BJ (cell line): ENCODE measurements at regions not wholly inside any gene's neighbourhood (a gene's known extent, or its start where the extent isn't known, plus 50 kb on each side); places are given as distances from the start of the nearest gene placed in this dataset.

Source experiments
- CTCF ChIA-PET: fragments of 350-600 bp; formaldehyde crosslinking; extraction: SDS; loops from one replicate; lab custom pipeline; 2021; ENCODE audit warnings: antibody characterized with exemption, inconsistent platforms; lab: Yijun Ruan, JAX
- POLR2A ChIA-PET: fragments of 300-600 bp; sonication (Branson Sonifier 250); formaldehyde crosslinking; extraction: SDS; loops from one replicate; lab custom pipeline; 2021; ENCODE audit warnings: antibody characterized with exemption; lab: Charles Lee
- DNase-seq: peaks from one replicate; pipeline ENCODE4 v3.0.0-alpha.2; 2011; ENCODE audit warnings: low read depth
- H3K27me3 ChIP-seq: 2 replicates; pipeline ENCODE4 v1.6.0; 2011; ENCODE audit warnings: low read length; ENCODE audit not compliant: control insufficient read depth, insufficient read depth
- H3K36me3 ChIP-seq: 2 replicates; pipeline ENCODE4 v1.5.1; 2011; ENCODE audit warnings: low read length; ENCODE audit not compliant: control insufficient read depth, insufficient read depth
- H3K4me3 ChIP-seq: 2 replicates; pipeline ENCODE4 v1.5.1; 2011; ENCODE audit warnings: low read depth, mild to moderate bottlenecking, control low read depth, low read length
- CTCF ChIP-seq: IDR thresholded peaks from 2 replicates; pipeline ENCODE4 v1.5.1; 2011; ENCODE audit warnings: low read depth, mild to moderate bottlenecking, control low read depth, inconsistent platforms, low read length, moderate library complexity; ENCODE audit not compliant: insufficient read depth

- CTCF ChIA-PET = no interaction called here
- no peak for TF ChIP-seq CTCF
- POLR2A ChIA-PET = no interaction called here
- no peak for DNase-seq
- no peaks in the 10 kb centered on the region for H3K36me3 ChIP-seq
- no peak overlapping the region for H3K4me3 ChIP-seq
- no peaks in the 10 kb centered on the region for H3K27me3 ChIP-seq
Measured at GRCh38 chr9:25224309-25224708, 453.9 kb downstream of the TUSC1 start.

GRCh38 chr9:25212361-25212760, 465.9 kb downstream of the TUSC1 start:
- Histone ChIP-seq H3K4me3 (no peak overlapping the region), H3K36me3 (no peaks in the 10 kb centered on the region), H3K27me3 (no peaks in the 10 kb centered on the region)
- no peak for TF ChIP-seq CTCF
- CTCF ChIA-PET = no interaction called here
- POLR2A ChIA-PET = no interaction called here
- DNase-seq = no peak

- TF ChIP-seq CTCF = no peak
- Histone ChIP-seq H3K4me3 (no peak overlapping the region), H3K36me3 (no peaks in the 10 kb centered on the region), H3K27me3 (no peaks in the 10 kb centered on the region)
- ChIA-PET CTCF (no interaction called here), POLR2A (no interaction called here)
- DNase-seq = no peak
Measured at GRCh38 chr9:25207402-25208195, 470.6 kb downstream of the TUSC1 start.

- no peak overlapping the region for H3K4me3 ChIP-seq
- no peaks in the 10 kb centered on the region for H3K36me3 ChIP-seq
- ChIA-PET CTCF (no interaction called here), POLR2A (no interaction called here)
- no peak for DNase-seq
- no peaks in the 10 kb centered on the region for H3K27me3 ChIP-seq
- TF ChIP-seq CTCF = no peak
Measured at GRCh38 chr9:25206027-25206426, 472.2 kb downstream of the TUSC1 start.

- ChIA-PET CTCF (no interaction called here), POLR2A (no interaction called here)
- H3K4me3 ChIP-seq = no peak overlapping the region
- no peaks in the 10 kb centered on the region for H3K27me3 ChIP-seq
- no peak for DNase-seq
- TF ChIP-seq CTCF = no peak
- no peaks in the 10 kb centered on the region for H3K36me3 ChIP-seq
Measured at GRCh38 chr9:25205285-25205684, 473.0 kb downstream of the TUSC1 start.
